CD8-positive, alpha-beta memory T cell (primary cell): ENCODE measurements at regions not wholly inside any gene's neighbourhood (a gene's known extent, or its start where the extent isn't known, plus 50 kb on each side); places are given as distances from the start of the nearest gene placed in this dataset.
"Not testable (repeated sequence)": the region's sequence is repeated elsewhere in the genome, so short reads cannot be mapped to it uniquely, and the experiment has no call there.

Experiments used
- CTCF ChIA-PET: fragments of 350-600 bp; sonication (Branson Sonifier 250); formaldehyde crosslinking; loops from one replicate; lab custom pipeline; 2021; ENCODE audit warnings: antibody characterized with exemption; lab: Charles Lee
- POLR2A ChIA-PET: fragments of 350-600 bp; sonication (Branson Sonifier 250); formaldehyde crosslinking; loops from one replicate; lab custom pipeline; 2021; ENCODE audit warnings: antibody characterized with exemption; lab: Charles Lee
- DNase-seq, 5 donors: peaks; one replicate each; pipeline versions ENCODE4 v3.0.0 to v3.0.0-alpha.2; 2020 to 2022; ENCODE audit warnings: mixed read lengths in 1 of 5
- H3K27ac ChIP-seq: one replicate; pipeline ENCODE4 v1.7.0; 2013; ENCODE audit warnings: low read depth, mild to moderate bottlenecking, low read length, moderate library complexity
- H3K27me3 ChIP-seq: 2 replicates; pipeline ENCODE4 v1.7.0; 2013; ENCODE audit warnings: low read length, mild to moderate bottlenecking; ENCODE audit not compliant: insufficient read depth, poor library complexity, severe bottlenecking
- H3K36me3 ChIP-seq: 2 replicates; pipeline ENCODE4 v1.7.0; 2013; ENCODE audit warnings: mild to moderate bottlenecking, low read length, moderate library complexity; ENCODE audit not compliant: insufficient read depth
- H3K4me1 ChIP-seq: 2 replicates; pipeline ENCODE4 v1.7.0; 2013; ENCODE audit warnings: mild to moderate bottlenecking, low read length, moderate library complexity; ENCODE audit not compliant: insufficient read depth
- H3K4me3 ChIP-seq: 2 replicates; pipeline ENCODE4 v1.7.0; 2013; ENCODE audit warnings: mild to moderate bottlenecking, low read length
- H3K9me3 ChIP-seq: 2 replicates; pipeline ENCODE4 v1.7.0; 2013; ENCODE audit warnings: mild to moderate bottlenecking, low read length
- H3K27ac Mint-ChIP-seq, 8 donors: one replicate each; pipeline ENCODE4 v1.8.0; 2020 to 2021; ENCODE audit warnings: mixed read lengths in 8 of 8, mild to moderate bottlenecking in 6 of 8, inconsistent platforms in 3 of 8, moderate library complexity in 3 of 8
- H3K27me3 Mint-ChIP-seq, 2 donors: one replicate each; pipeline ENCODE4 v1.8.0; 2020 to 2021; ENCODE audit warnings: mixed read lengths in 2 of 2, mild to moderate bottlenecking in 1 of 2, moderate library complexity in 1 of 2
- H3K36me3 Mint-ChIP-seq, 3 donors: one replicate each; pipeline ENCODE4 v1.8.0; 2020 to 2021; ENCODE audit warnings: mixed read lengths in 3 of 3, inconsistent platforms in 1 of 3, mild to moderate bottlenecking in 1 of 3
- H3K4me1 Mint-ChIP-seq, 3 donors: one replicate each; pipeline ENCODE4 v1.8.0; 2020 to 2021; ENCODE audit warnings: mixed read lengths in 3 of 3, inconsistent platforms in 1 of 3, mild to moderate bottlenecking in 1 of 3
- H3K4me3 Mint-ChIP-seq, 7 donors: one replicate each; pipeline ENCODE4 v1.8.0; 2020 to 2021; ENCODE audit warnings: mixed read lengths in 7 of 7, mild to moderate bottlenecking in 6 of 7, moderate library complexity in 4 of 7, inconsistent platforms in 2 of 7
- H3K9me3 Mint-ChIP-seq, 5 donors: one replicate each; pipeline ENCODE4 v1.8.0; 2020 to 2022; ENCODE audit warnings: mixed read lengths in 5 of 5, mild to moderate bottlenecking in 3 of 5, moderate library complexity in 2 of 5, inconsistent platforms in 1 of 5

- H3K9me3 Mint-ChIP-seq = peaks cover 0 to 1% (median 0%) of the 10 kb centered on the region in 5 donors
- peaks cover 6 to 18% (median 11%) of the 10 kb centered on the region in 3 donors for H3K4me1 Mint-ChIP-seq
- ChIA-PET POLR2A (no interaction called here), CTCF (no interaction called here)
- H3K27me3 Mint-ChIP-seq = peaks cover 2 to 3% of the 10 kb centered on the region in 2 donors
- DNase-seq = no peak
- peak overlapping the region; percentile 9 to 85 (median 60) for H3K27ac Mint-ChIP-seq
- no peaks in the 10 kb centered on the region for H3K4me1 ChIP-seq
- no peak overlapping the region for H3K4me3 ChIP-seq
- no peaks in the 10 kb centered on the region for H3K27me3 ChIP-seq
- no peaks in the 10 kb centered on the region for H3K36me3 ChIP-seq
- H3K9me3 ChIP-seq = no peaks in the 10 kb centered on the region
- H3K4me3 Mint-ChIP-seq = peak overlapping the region; percentile 64 to 71 (median 70)
- H3K36me3 Mint-ChIP-seq = no peaks in the 10 kb centered on the region
- no peak overlapping the region for H3K27ac ChIP-seq
Measured at GRCh38 chr10:3324612-3325038, 152.0 kb upstream of the PITRM1 start.

DNA sequence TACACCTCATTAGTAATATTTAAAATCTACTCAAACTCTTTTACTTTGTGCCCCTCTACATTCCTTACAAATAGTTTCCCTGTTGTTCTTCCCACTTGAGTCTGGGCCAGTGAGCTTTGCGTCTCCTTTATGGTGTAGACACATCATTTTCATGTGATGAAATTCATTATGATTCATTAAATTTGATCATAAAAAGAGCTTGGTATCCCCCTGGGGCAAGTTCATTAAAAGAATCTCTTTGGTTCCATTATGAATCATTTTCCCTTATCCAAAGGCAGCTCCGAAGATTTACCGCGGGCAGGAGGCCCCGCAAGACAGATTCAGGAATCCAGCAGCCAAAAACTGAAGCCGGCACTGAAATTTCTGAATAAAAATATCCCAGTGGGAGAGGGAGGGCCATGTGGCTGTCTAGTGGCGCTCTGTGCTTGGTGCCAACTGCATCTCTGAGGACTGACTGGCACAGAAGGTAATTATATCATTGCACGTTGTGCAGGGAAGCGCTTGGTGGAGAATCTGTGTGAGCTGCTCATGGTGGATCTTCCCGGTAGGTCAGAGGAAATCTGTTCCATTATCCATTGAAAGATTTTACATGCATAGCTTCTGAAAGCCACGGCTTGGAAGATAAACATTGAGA lies 151.4 kb upstream of the PITRM1 start:
- Mint-ChIP-seq H3K27ac (peak overlapping the region in 3 of 8 donors; percentile 9 to 80 (median 45)), H3K9me3 (peaks cover 0 to 1% (median 0%) of the 10 kb centered on the region in 5 donors), H3K4me3 (peak overlapping the region in 2 of 7 donors; percentile 51 to 71), H3K36me3 (no peaks in the 10 kb centered on the region), H3K4me1 (peaks cover 8 to 20% (median 13%) of the 10 kb centered on the region in 3 donors), H3K27me3 (peaks cover 6 to 8% of the 10 kb centered on the region in 2 donors)
- Histone ChIP-seq H3K9me3 (no peaks in the 10 kb centered on the region), H3K4me1 (no peaks in the 10 kb centered on the region), H3K4me3 (no peak overlapping the region), H3K36me3 (no peaks in the 10 kb centered on the region), H3K27ac (no peak overlapping the region), H3K27me3 (no peaks in the 10 kb centered on the region)
- DNase-seq = no peak
- CTCF ChIA-PET = no interaction called here
- POLR2A ChIA-PET = no interaction called here

DNA sequence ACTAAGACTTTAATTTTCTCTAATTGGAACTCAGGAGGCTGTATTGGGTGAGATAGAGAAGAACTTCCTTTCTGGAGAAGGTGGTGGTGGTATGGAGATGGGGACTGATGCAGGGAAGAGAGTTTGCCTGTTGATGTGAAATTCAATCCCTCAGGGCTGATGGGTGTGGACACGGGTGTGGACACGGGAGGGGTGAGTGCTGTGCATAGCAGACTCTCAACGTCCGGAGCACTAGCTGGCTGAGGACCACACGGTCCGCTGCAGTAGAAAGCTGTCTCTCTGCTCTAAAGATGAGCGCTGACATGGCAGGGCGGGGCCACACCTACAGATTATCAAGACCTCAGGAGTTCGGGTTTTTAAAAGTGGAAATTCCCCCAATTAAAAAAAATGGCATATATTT lies 148.5 kb upstream of the PITRM1 start:
- no peak for DNase-seq
- H3K36me3 Mint-ChIP-seq = no peaks in the 10 kb centered on the region
- peaks cover 10 to 20% (median 16%) of the 10 kb centered on the region in 3 donors for H3K4me1 Mint-ChIP-seq
- H3K27ac Mint-ChIP-seq = peak overlapping the region in 1 of 8 donors; percentile 39
- no peaks in the 10 kb centered on the region for H3K9me3 ChIP-seq
- no peaks in the 10 kb centered on the region for H3K4me1 ChIP-seq
- peaks cover 14 to 23% of the 10 kb centered on the region in 2 donors for H3K27me3 Mint-ChIP-seq
- POLR2A ChIA-PET = no interaction called here
- no peak overlapping the region for H3K4me3 Mint-ChIP-seq
- H3K9me3 Mint-ChIP-seq = no peaks in the 10 kb centered on the region
- H3K27me3 ChIP-seq = peaks cover 4% of the 10 kb centered on the region
- H3K27ac ChIP-seq = no peak overlapping the region
- CTCF ChIA-PET = no interaction called here
- H3K36me3 ChIP-seq = no peaks in the 10 kb centered on the region
- no peak overlapping the region for H3K4me3 ChIP-seq

DNA sequence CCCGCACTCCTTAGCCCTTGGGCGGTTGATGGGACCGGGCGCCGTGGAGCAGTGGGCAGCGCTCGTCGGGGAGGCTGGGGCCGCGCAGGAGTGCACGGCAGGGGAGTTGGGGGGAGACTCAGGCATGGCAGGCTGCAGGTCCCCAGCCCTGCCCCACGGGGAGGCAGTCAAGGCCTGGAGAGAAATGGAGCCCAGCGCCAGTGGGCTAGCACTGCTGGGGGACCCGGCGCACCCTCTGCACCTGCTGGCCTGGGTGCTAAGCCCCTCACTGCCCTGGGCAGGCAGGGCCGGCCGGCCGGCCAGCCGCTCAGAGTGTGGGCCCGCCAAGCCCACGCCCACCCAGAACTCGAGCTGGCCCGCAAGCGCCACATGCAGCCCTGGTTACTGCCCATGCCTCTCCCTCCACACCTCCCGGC lies 147.2 kb upstream of the PITRM1 start:
- H3K27me3 ChIP-seq = peaks cover 4% of the 10 kb centered on the region
- no peaks in the 10 kb centered on the region for H3K4me1 ChIP-seq
- H3K36me3 ChIP-seq = no peaks in the 10 kb centered on the region
- Mint-ChIP-seq H3K27ac (no peak overlapping the region), H3K4me3 (no peak overlapping the region), H3K27me3 (peaks cover 14 to 24% of the 10 kb centered on the region in 2 donors), H3K9me3 (no peaks in the 10 kb centered on the region), H3K36me3 (no peaks in the 10 kb centered on the region), H3K4me1 (peaks cover 10 to 18% (median 16%) of the 10 kb centered on the region in 3 donors)
- no peaks in the 10 kb centered on the region for H3K9me3 ChIP-seq
- ChIA-PET CTCF (no interaction called here), POLR2A (no interaction called here)
- DNase-seq = no peak
- no peak overlapping the region for H3K27ac ChIP-seq
- no peak overlapping the region for H3K4me3 ChIP-seq

DNA sequence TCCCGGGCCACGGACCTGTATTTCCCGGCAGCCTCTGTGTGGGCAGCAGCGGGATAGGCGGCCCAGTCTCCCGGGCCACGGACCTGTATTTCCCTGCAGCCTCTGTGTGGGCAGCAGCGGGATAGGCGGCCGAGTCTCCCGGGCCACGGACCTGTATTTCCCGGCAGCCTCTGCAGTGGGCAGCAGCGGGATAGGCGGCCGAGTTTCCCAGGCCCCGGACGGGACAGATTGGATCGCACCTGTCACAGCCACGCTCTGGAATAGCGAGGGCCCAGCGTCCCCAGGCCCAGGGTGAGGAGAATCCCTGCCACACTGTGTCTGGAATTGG lies 145.9 kb upstream of the PITRM1 start:
- DNase-seq, H3K4me3 ChIP-seq, H3K9me3 ChIP-seq, H3K27me3 ChIP-seq, H3K9me3 Mint-ChIP-seq, H3K4me1 Mint-ChIP-seq, CTCF ChIA-PET, H3K36me3 ChIP-seq, POLR2A ChIA-PET, H3K27ac Mint-ChIP-seq, H3K27ac ChIP-seq, H3K4me1 ChIP-seq, H3K36me3 Mint-ChIP-seq: not testable (repeated sequence)
- peaks cover 20 to 30% of the 10 kb centered on the region in 2 donors for H3K27me3 Mint-ChIP-seq
- peak overlapping the region in 1 of 7 donors; percentile 22 for H3K4me3 Mint-ChIP-seq

DNA sequence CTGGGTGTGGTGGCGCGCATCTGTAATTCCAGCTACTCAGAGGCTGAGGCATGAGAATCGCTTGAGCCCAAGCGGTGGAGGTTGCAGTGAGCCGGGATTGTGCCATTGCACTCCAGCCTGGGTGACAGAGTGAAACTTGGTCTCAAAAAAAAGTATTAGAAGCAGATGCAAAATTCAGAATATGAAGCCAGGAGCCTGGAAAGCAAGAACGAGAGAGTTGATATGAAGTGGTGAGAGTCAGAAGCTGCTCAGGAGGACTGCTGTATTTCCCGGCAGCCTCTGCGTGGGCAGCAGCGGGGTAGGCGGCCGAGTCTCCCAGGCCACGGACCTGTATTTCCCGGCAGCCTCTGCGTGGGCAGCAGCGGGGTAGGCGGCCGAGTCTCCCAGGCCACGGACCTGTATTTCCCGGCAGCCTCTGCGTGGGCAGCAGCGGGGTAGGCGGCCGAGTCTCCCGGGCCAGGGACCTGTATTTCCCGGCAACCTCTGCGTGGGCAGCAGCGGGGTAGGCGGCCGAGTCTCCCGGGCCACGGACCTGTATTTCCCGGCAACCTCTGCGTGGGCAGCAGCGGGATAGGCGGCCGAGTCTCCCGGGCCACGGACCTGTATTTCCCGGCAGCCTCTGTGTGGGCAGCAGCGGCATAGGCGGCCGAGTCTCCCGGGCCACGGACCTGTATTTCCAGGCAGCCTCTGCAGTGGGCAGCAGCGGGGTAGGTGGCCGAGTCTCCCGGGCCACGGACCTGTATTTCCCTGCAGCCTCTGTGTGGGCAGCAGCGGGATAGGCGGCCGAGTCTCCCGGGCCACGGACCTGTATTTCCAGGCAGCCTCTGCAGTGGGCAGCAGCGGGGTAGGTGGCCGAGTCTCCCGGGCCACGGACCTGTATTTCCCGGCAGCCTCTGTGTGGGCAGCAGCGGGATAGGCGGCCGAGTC lies 145.2 kb upstream of the PITRM1 start:
- H3K27me3 Mint-ChIP-seq = peaks cover 24 to 35% of the 10 kb centered on the region in 2 donors
- H3K9me3 Mint-ChIP-seq, H3K27me3 ChIP-seq, POLR2A ChIA-PET, H3K4me3 Mint-ChIP-seq, H3K27ac Mint-ChIP-seq, CTCF ChIA-PET, H3K9me3 ChIP-seq, H3K27ac ChIP-seq, DNase-seq, H3K4me1 Mint-ChIP-seq, H3K4me3 ChIP-seq, H3K4me1 ChIP-seq, H3K36me3 Mint-ChIP-seq, H3K36me3 ChIP-seq: not testable (repeated sequence)

DNA sequence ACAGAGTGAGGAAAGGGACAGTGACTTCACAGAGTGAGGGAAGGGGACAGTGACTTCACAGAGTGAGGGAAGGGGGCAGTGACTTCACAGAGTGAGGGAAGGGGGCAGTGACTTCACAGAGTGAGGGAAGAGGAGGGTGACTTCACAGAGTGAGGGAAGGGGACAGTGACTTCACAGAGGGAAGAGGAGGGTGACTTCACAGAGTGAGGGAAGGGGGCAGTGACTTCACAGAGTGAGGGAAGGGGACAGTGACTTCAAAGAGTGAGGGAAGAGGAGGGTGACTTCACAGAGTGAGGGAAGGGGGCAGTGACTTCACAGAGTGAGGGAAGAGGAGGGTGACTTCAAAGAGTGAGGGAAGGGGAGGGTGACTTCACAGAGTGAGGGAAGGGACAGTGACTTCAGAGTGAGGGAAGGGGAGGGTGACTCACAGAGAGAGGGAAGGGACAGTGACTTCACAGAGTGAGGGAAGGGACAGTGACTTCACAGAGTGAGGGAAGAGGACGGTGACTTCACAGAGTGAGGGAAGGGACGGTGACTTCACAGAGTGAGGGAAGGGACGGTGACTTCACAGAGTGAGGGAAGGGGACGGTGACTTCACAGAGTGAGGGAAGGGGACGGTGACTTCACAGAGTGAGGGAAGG lies 142.0 kb upstream of the PITRM1 start:
- H3K36me3 ChIP-seq, H3K9me3 Mint-ChIP-seq, POLR2A ChIA-PET, H3K4me3 ChIP-seq, H3K4me3 Mint-ChIP-seq, H3K36me3 Mint-ChIP-seq, H3K4me1 ChIP-seq, H3K27ac Mint-ChIP-seq, H3K27ac ChIP-seq, H3K4me1 Mint-ChIP-seq, H3K27me3 ChIP-seq, CTCF ChIA-PET, DNase-seq, H3K9me3 ChIP-seq: not testable (repeated sequence)
- H3K27me3 Mint-ChIP-seq = peaks cover 26 to 55% of the 10 kb centered on the region in 2 donors
